Ishikawa (cell line): ENCODE measurements at regions not wholly inside any gene's neighbourhood (a gene's known extent, or its start where the extent isn't known, plus 50 kb on each side); places are given as distances from the start of the nearest gene placed in this dataset.

Experiments used
- EP300 ChIP-seq: IDR thresholded peaks from 2 replicates; pipeline ENCODE4 v1.6.1; 2012; ENCODE audit warnings: borderline replicate concordance
- RAD21 ChIP-seq: IDR thresholded peaks from 2 replicates; pipeline ENCODE4 v1.6.1; 2012; ENCODE audit warnings: low read depth
- REST ChIP-seq: IDR thresholded peaks from 2 replicates; pipeline ENCODE4 v1.6.1; 2012; ENCODE audit warnings: low read depth, mild to moderate bottlenecking
- USF1 ChIP-seq: IDR thresholded peaks from 2 replicates; pipeline ENCODE4 v1.6.1; 2012

- TF ChIP-seq REST: no peak
- TF ChIP-seq RAD21: no peak
- no peak for TF ChIP-seq USF1
- TF ChIP-seq EP300: no peak
Measured at GRCh38 chr14:40447017-40447416, 1014.8 kb upstream of the FBXO33 start.
